K562 (cell line): ENCODE measurements at regions not wholly inside any gene's neighbourhood (a gene's known extent, or its start where the extent isn't known, plus 50 kb on each side); places are given as distances from the start of the nearest gene placed in this dataset.

Experiments used
- ATAC-seq: fragments of 200-7000 bp; cut with Tn5 transposase; 3 replicates; pipeline ENCODE4 v1.9.1; 2020; ENCODE audit warnings: moderate library complexity
- BruUV-seq: library from RNA; stranded (reverse); fragments of 400-500 nt; replicated peaks from 2 replicates; lab custom pipeline; 2021; lab: Mats Ljungman, UMichigan
- CTCF ChIA-PET: fragments of 300-600 bp; formaldehyde crosslinking; extraction: SDS; loops from one replicate; lab custom pipeline; 2021; ENCODE audit warnings: low intra/inter-chr PET ratio; lab: Yijun Ruan, JAX
- POLR2A ChIA-PET: fragments of 300-600, 350-650 bp; sonication (Branson Sonifier 250); formaldehyde crosslinking; extraction: SDS; loops from one replicate; lab custom pipeline; 2021; ENCODE audit warnings: antibody characterized with exemption, inconsistent platforms; lab: Yijun Ruan, JAX
- DNase-seq, 4 experiments: peaks; one replicate each; pipeline versions ENCODE4 v3.0.0 to v3.0.0-alpha.2; 2011 to 2018; ENCODE audit warnings: low spot score in 3 of 4, mixed read lengths in 3 of 4; ENCODE audit errors: extremely low read depth in 1 of 4
- FAIRE-seq: peaks from 2 replicates; lab custom pipeline; 2011; peaks lifted over from hg19 to GRCh38; lab: Jason Lieb, UNC
- H2AFZ ChIP-seq: 2 replicates; pipeline ENCODE4 v1.6.0; 2011; ENCODE audit warnings: low read depth, low read length, control low read depth, inconsistent platforms
- H3K27ac ChIP-seq: fragments of 200-600 bp; 3 replicates; pipeline ENCODE4 v1.8.0; 2011; ENCODE audit warnings: low read depth, mild to moderate bottlenecking, control low read depth, inconsistent platforms, low read length, moderate library complexity, mixed read lengths; ENCODE audit errors: extremely low read depth
- H3K27me3 ChIP-seq, 2 experiments: fragments of 300-600 bp in 1 of 2; 2 replicates in 1 of 2; 3 replicates in 1 of 2; pipeline versions ENCODE4 v1.6.0 to v1.8.0; 2011; ENCODE audit warnings: inconsistent platforms in 2 of 2, low read length in 2 of 2, mild to moderate bottlenecking in 1 of 2, mixed read lengths in 1 of 2, moderate library complexity in 1 of 2; ENCODE audit not compliant: control insufficient read depth in 2 of 2, insufficient read depth in 2 of 2
- H3K36me3 ChIP-seq: fragments of 300-600 bp; 3 replicates; pipeline ENCODE4 v1.8.0; 2011; ENCODE audit warnings: mild to moderate bottlenecking, low read length, inconsistent platforms; ENCODE audit not compliant: control insufficient read depth, insufficient read depth
- H3K4me1 ChIP-seq, 2 experiments: fragments of 200-600 bp in 1 of 2; replicated peaks in 1 of 2; 2 replicates in 1 of 2; 3 replicates in 1 of 2; pipeline versions ENCODE4 v1.5.1 to v1.8.0; 2011; ENCODE audit warnings: inconsistent platforms in 2 of 2, low read length in 2 of 2, mild to moderate bottlenecking in 1 of 2, mixed read lengths in 1 of 2, moderate library complexity in 1 of 2; ENCODE audit not compliant: control insufficient read depth in 2 of 2, insufficient read depth in 2 of 2
- H3K4me2 ChIP-seq: 2 replicates; pipeline ENCODE4 v1.6.1; 2011; ENCODE audit warnings: low read length, control low read depth, inconsistent platforms, mixed read lengths; ENCODE audit not compliant: insufficient read depth
- H3K4me3 ChIP-seq: fragments of 200-600 bp; sonication (generic), shearing (Covaris generic); 2 replicates; pipeline ENCODE4 v1.5.1; 2016; ENCODE audit warnings: control low read depth, inconsistent platforms
- H3K79me2 ChIP-seq: fragments of 200-600 bp; 3 replicates; pipeline ENCODE4 v1.8.0; 2011; ENCODE audit warnings: low read length, inconsistent platforms; ENCODE audit not compliant: control insufficient read depth, insufficient read depth
- H3K9ac ChIP-seq, 2 experiments: 2 replicates each; pipeline versions ENCODE4 v1.6.0 to v1.6.1; 2011; ENCODE audit warnings: low read depth in 2 of 2, low read length in 2 of 2, control low read depth in 1 of 2, inconsistent platforms in 1 of 2, mild to moderate bottlenecking in 1 of 2, mixed read lengths in 1 of 2; ENCODE audit not compliant: insufficient read depth in 1 of 2
- H3K9me1 ChIP-seq: one replicate; pipeline ENCODE4 v1.6.0; 2011; ENCODE audit warnings: inconsistent platforms, mild to moderate bottlenecking, low read length, moderate library complexity; ENCODE audit not compliant: control insufficient read depth, insufficient read depth
- H3K9me3 ChIP-seq: replicated peaks from 2 replicates; pipeline ENCODE4 v1.5.1; 2011; ENCODE audit warnings: low read depth, low read length, inconsistent platforms; ENCODE audit not compliant: control insufficient read depth, insufficient read depth
- H4K20me1 ChIP-seq: replicated peaks from 2 replicates; pipeline ENCODE4 v1.6.1; 2011; ENCODE audit warnings: low read length, inconsistent platforms, mixed read lengths; ENCODE audit not compliant: control insufficient read depth, insufficient read depth
- NFATC3 ChIP-seq: fragments of 450-650 bp; IDR thresholded peaks from 2 replicates; pipeline ENCODE4 v1.6.1; 2017; ENCODE audit warnings: mild to moderate bottlenecking
- SRSF7 ChIP-seq: fragments of 200-400 bp; formaldehyde crosslinking; optimal IDR thresholded peaks from 2 replicates; pipeline ENCODE3; 2017; ENCODE audit warnings: mild to moderate bottlenecking, low read depth, low read length
- ZBTB17 ChIP-seq: fragments of 450-650 bp; formaldehyde crosslinking; IDR thresholded peaks from 2 replicates; pipeline ENCODE4 v1.4.0; 2020; ENCODE audit warnings: mild to moderate bottlenecking
- ZNF23 ChIP-seq: fragments of 250-450 bp; sonication (Bioruptor Pico); IDR thresholded peaks from 2 replicates; pipeline ENCODE4 v1.4.0; 2020; ENCODE audit warnings: mild to moderate bottlenecking
- ZNF24 ChIP-seq: fragments of 450-650 bp; IDR thresholded peaks from 2 replicates; pipeline ENCODE4 v1.6.1; 2016
- WGBS: fragments of 100-300 bp; shearing (Covaris generic); methylation state at CpG from one replicate; pipeline ENCODE4 v1.1.6; 2016; ENCODE audit warnings: low coverage, mixed read lengths; ENCODE audit not compliant: insufficient coverage; ENCODE audit errors: missing lambda C conversion rate; 5-methylcytosine and 5-hydroxymethylcytosine counted together
- in situ Hi-C: fragments of 300-500 bp; cut with MboI; formaldehyde crosslinking; loops from 4 replicates; pipeline ENCODE4 v1.15.0; 2018; ENCODE audit warnings: inconsistent platforms, mixed read lengths
- intact Hi-C: fragments of 100-400 bp; cut with micrococcal nuclease; formaldehyde crosslinking; loops from 2 replicates; pipeline ENCODE4 v1.14.2; 2022

- no peaks in the 10 kb centered on the region for H3K9me3 ChIP-seq
- no peaks in the 10 kb centered on the region for H3K9me1 ChIP-seq
- no peak overlapping the region for H3K4me3 ChIP-seq
- no TSS peak for BruUV-seq
- no peaks in the 10 kb centered on the region for H3K79me2 ChIP-seq
- intact Hi-C loops (no loop called here), in situ Hi-C loops (no loop called here)
- no peak overlapping the region for H3K9ac ChIP-seq
- CTCF ChIA-PET, result no interaction called here
- no peaks in the 10 kb centered on the region for H3K27me3 ChIP-seq
- no peak overlapping the region for H2AFZ ChIP-seq
- no peak overlapping the region for H3K4me2 ChIP-seq
- FAIRE-seq (no peak), DNase-seq (no peak), ATAC-seq (peak; percentile 28; the same call in 1 of the 3 replicates)
- WGBS, result 61% methylated on average over 5 of the region's 6 CpGs
- H3K36me3 ChIP-seq, result no peaks in the 10 kb centered on the region
- no peaks in the 10 kb centered on the region for H4K20me1 ChIP-seq
- no peak overlapping the region for H3K27ac ChIP-seq
- peak; percentile 76; the same call in 1 of the 2 replicates for TF ChIP-seq ZBTB17 (CRISPR knock-in tag)
- TF ChIP-seq ZNF24, result no peak
- TF ChIP-seq ZNF23 (CRISPR knock-in tag), result peak; percentile 69; the same call in 1 of the 2 replicates
- no peak for TF ChIP-seq SRSF7
- TF ChIP-seq NFATC3, result no peak
- POLR2A ChIA-PET, result no interaction called here
- peaks cover 3 to 6% of the 10 kb centered on the region in 2 experiments; a peak in 4 of 5 replicates for H3K4me1 ChIP-seq
Measured at GRCh38 chr3:72299321-72299802, 514.4 kb upstream of the PROK2 start.
